Activated CD4-positive, alpha-beta memory T cell treated with anti-CD3 and anti-CD28 coated beads for 36 hours (primary cell): ENCODE measurements at regions not wholly inside any gene's neighbourhood (a gene's known extent, or its start where the extent isn't known, plus 50 kb on each side); places are given as distances from the start of the nearest gene placed in this dataset.
A peak's percentile ranks its signal among the peaks of the same experiment; 100 is the strongest.
"Not testable (repeated sequence)": the region's sequence is repeated elsewhere in the genome, so short reads cannot be mapped to it uniquely, and the experiment has no call there.

Experiments
- CTCF ChIA-PET: fragments of 350-600 bp; sonication (Branson Sonifier 250); formaldehyde crosslinking; loops from one replicate; lab custom pipeline; 2021; ENCODE audit warnings: antibody characterized with exemption, inconsistent platforms; lab: Charles Lee
- POLR2A ChIA-PET: fragments of 350-600 bp; sonication (Branson Sonifier 250); formaldehyde crosslinking; loops from one replicate; lab custom pipeline; 2021; ENCODE audit warnings: antibody characterized with exemption; lab: Charles Lee
- DNase-seq: peaks from one replicate; pipeline ENCODE4 v3.0.0-alpha.2; 2020
- H3K27ac Mint-ChIP-seq: one replicate; pipeline ENCODE4 v1.8.0; 2021; ENCODE audit warnings: mixed read lengths
- H3K27me3 Mint-ChIP-seq: one replicate; pipeline ENCODE4 v1.8.0; 2021; ENCODE audit warnings: mixed read lengths
- H3K36me3 Mint-ChIP-seq: one replicate; pipeline ENCODE4 v1.8.0; 2021; ENCODE audit warnings: mixed read lengths
- H3K4me1 Mint-ChIP-seq: one replicate; pipeline ENCODE4 v1.8.0; 2021; ENCODE audit warnings: low read depth, mixed read lengths
- H3K4me3 Mint-ChIP-seq: one replicate; pipeline ENCODE4 v1.8.0; 2021; ENCODE audit warnings: mild to moderate bottlenecking, mixed read lengths
- H3K9me3 Mint-ChIP-seq: one replicate; pipeline ENCODE4 v1.8.0; 2021; ENCODE audit warnings: mixed read lengths
- intact Hi-C: fragments of 100-400 bp; cut with micrococcal nuclease; formaldehyde crosslinking; loops from one replicate; pipeline ENCODE4 v1.15.1; 2023

GRCh38 chr15:38626443-38627050 is 61.9 kb upstream of the RASGRP1 start:
- intact Hi-C loops: no loop called here

DNA sequence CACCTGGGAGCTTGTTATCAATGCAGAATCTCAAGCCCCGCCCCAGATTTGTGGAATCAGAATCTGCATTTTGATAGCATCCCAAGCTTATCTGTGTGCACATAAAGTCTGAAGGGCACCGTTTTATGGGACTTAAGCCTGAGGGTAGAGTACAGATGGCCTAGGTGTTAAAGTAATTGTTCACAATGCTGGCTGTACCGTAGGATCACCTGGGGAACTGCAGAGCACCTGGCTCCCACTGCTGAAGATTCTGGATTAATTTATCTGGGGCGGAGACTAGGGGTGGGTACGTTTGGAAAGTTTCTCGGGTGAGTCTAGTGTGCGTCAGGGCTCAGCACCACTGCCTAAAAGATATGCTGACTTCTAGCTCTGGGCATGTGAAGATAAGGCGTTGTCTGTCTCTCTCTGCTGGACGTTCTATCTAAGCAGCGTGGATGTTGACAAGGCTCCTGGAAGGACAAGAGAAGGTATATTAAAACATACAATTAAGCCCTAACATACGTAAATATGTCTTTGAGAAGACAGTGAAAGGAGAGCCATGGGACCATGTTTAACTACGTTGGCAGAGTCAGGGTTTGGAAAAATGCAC is 63.2 kb upstream of the RASGRP1 start:
- Mint-ChIP-seq H3K9me3 (no peaks in the 10 kb centered on the region), H3K27me3 (no peaks in the 10 kb centered on the region), H3K27ac (no peak overlapping the region), H3K4me1 (peaks cover 58% of the 10 kb centered on the region), H3K36me3 (no peaks in the 10 kb centered on the region), H3K4me3 (no peak overlapping the region)
- DNase-seq: no peak
- ChIA-PET POLR2A (interaction anchor here (2.5 kb wide), 1 partner anchor 15 kb away, joined by 13 read pairs; no protein-coding TSS in a partner anchor), CTCF (interaction anchor here (1.4 to 3.0 kb wide), 2 partner anchors 56 to 64 kb away, joined by 5 to 11 read pairs; partner anchors contain the start of gene RASGRP1)
- intact Hi-C loops: no loop called here

More at GRCh38 chr15:38626443-38627050, 61.9 kb upstream of the RASGRP1 start:
- Mint-ChIP-seq H3K4me1 (peaks cover 48% of the 10 kb centered on the region), H3K4me3 (no peak overlapping the region), H3K9me3 (no peaks in the 10 kb centered on the region), H3K36me3 (no peaks in the 10 kb centered on the region), H3K27me3 (no peaks in the 10 kb centered on the region), H3K27ac (no peak overlapping the region)
- POLR2A ChIA-PET: interaction anchor here (0.9 to 2.5 kb wide), 5 partner anchors 14 to 63 kb away, joined by 3 to 13 read pairs (median 5); partner anchors contain the start of gene RASGRP1
- DNase-seq: no peak
- CTCF ChIA-PET: interaction anchor here (0.8 to 3.0 kb wide), 6 partner anchors 14 to 73 kb away, joined by 3 to 11 read pairs (median 4); partner anchors contain the start of gene RASGRP1

- intact Hi-C loops: loop anchor here (1.0 to 2.0 kb wide), 3 partner anchors 19 to 40 kb away; no protein-coding TSS in a partner anchor
- H3K4me3 Mint-ChIP-seq: no peak overlapping the region
Observed at GRCh38 chr15:38631119-38632075, 66.8 kb upstream of the RASGRP1 start.

GRCh38 chr15:38635170-38635569 is 70.6 kb upstream of the RASGRP1 start:
- DNase-seq: no peak
- CTCF ChIA-PET: no interaction called here
- Mint-ChIP-seq H3K27ac (no peak overlapping the region), H3K27me3 (no peaks in the 10 kb centered on the region), H3K4me3 (no peak overlapping the region), H3K36me3 (no peaks in the 10 kb centered on the region), H3K9me3 (no peaks in the 10 kb centered on the region), H3K4me1 (peaks cover 52% of the 10 kb centered on the region)
- POLR2A ChIA-PET: interaction anchor here (1.7 kb wide), 1 partner anchor 17 kb away, joined by 3 read pairs; no protein-coding TSS in a partner anchor
- intact Hi-C loops: no loop called here

More at GRCh38 chr15:38631119-38632075, 66.8 kb upstream of the RASGRP1 start:
- H3K4me1 Mint-ChIP-seq: peaks cover 39% of the 10 kb centered on the region
- H3K27ac Mint-ChIP-seq: peak overlapping the region; percentile 87
- H3K27me3 Mint-ChIP-seq: no peaks in the 10 kb centered on the region
- CTCF ChIA-PET: interaction anchor here (0.9 to 2.9 kb wide), 6 partner anchors 16 to 68 kb away, joined by 3 to 17 read pairs (median 6); partner anchors contain the start of gene RASGRP1
- H3K9me3 Mint-ChIP-seq: no peaks in the 10 kb centered on the region
- DNase-seq: no peak
- H3K36me3 Mint-ChIP-seq: no peaks in the 10 kb centered on the region
- POLR2A ChIA-PET: interaction anchor here (1.0 to 3.6 kb wide), 10 partner anchors 9 to 71 kb away, joined by 3 to 25 read pairs (median 6); partner anchors contain the start of gene RASGRP1

DNA sequence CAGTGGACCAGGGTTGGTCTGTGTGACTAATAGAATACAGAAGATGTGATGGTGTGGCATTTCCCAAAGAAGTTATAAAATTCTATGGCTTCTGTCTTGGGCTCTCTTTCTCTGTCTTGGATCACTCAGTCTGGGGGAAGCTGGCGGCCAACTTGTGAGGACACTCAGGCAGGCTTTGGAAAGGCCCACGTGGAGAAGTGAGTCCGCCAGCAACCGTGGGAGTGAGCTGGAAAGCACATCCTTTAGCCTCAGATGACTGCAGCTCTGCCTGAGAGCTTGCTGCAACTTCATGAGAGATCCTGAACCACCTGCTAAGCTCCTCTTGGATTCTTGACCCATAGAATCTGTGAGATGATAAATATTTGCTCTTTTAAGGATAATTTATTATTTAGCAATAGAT is 72.0 kb upstream of the RASGRP1 start:
- H3K4me3 Mint-ChIP-seq: no peak overlapping the region
- H3K27ac Mint-ChIP-seq: no peak overlapping the region
- intact Hi-C loops: no loop called here
- ChIA-PET CTCF (no interaction called here), POLR2A (no interaction called here)
- no peak for DNase-seq
- no peaks in the 10 kb centered on the region for H3K27me3 Mint-ChIP-seq
- H3K4me1 Mint-ChIP-seq: peaks cover 38% of the 10 kb centered on the region
- no peaks in the 10 kb centered on the region for H3K36me3 Mint-ChIP-seq
- H3K9me3 Mint-ChIP-seq: no peaks in the 10 kb centered on the region

GRCh38 chr15:38638126-38638525 is 73.5 kb upstream of the RASGRP1 start:
- H3K27me3 Mint-ChIP-seq: no peaks in the 10 kb centered on the region
- no peaks in the 10 kb centered on the region for H3K36me3 Mint-ChIP-seq
- H3K4me3 Mint-ChIP-seq: no peak overlapping the region
- H3K9me3 Mint-ChIP-seq: no peaks in the 10 kb centered on the region
- H3K27ac Mint-ChIP-seq: no peak overlapping the region
- intact Hi-C loops: no loop called here
- no peak for DNase-seq
- POLR2A ChIA-PET: no interaction called here
- peaks cover 37% of the 10 kb centered on the region for H3K4me1 Mint-ChIP-seq
- CTCF ChIA-PET: no interaction called here

DNA sequence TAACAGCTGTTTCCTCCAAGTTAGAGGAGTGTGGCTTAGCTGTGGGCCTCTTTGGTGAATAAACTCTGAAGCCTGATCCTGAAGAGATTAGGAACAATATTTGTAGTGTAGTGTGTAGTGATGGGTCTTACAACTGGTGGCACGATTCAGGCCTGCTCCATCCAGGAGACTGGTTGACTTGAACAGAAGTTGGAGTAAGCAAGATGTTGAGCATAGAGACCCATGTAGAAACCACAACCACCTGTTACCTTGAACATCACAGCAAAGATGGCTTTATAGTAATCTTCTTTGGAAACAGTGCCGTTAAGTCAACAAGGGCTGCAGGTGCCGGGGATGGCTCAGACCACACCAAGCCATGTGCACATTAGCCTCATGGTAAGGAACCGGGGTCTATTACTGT is 74.2 kb upstream of the RASGRP1 start:
- peaks cover 42% of the 10 kb centered on the region for H3K4me1 Mint-ChIP-seq
- intact Hi-C loops: no loop called here
- H3K4me3 Mint-ChIP-seq: no peak overlapping the region
- no peaks in the 10 kb centered on the region for H3K9me3 Mint-ChIP-seq
- DNase-seq: no peak
- ChIA-PET CTCF (no interaction called here), POLR2A (no interaction called here)
- H3K27ac Mint-ChIP-seq: no peak overlapping the region
- no peaks in the 10 kb centered on the region for H3K36me3 Mint-ChIP-seq
- H3K27me3 Mint-ChIP-seq: no peaks in the 10 kb centered on the region

- Mint-ChIP-seq H3K27me3 (no peaks in the 10 kb centered on the region), H3K4me3 (no peak overlapping the region), H3K9me3 (no peaks in the 10 kb centered on the region), H3K4me1 (peaks cover 54% of the 10 kb centered on the region), H3K27ac (peak overlapping the region; percentile 26), H3K36me3 (peaks cover 1% of the 10 kb centered on the region)
- ChIA-PET POLR2A (interaction anchor here (1.3 kb wide), 1 partner anchor 79 kb away, joined by 3 read pairs; no protein-coding TSS in a partner anchor), CTCF (interaction anchor here (1.5 kb wide), 1 partner anchor 47 kb away, joined by 3 read pairs; no protein-coding TSS in a partner anchor)
- no peak for DNase-seq
- intact Hi-C loops: no loop called here
Observed at GRCh38 chr15:38642689-38643270, 78.2 kb upstream of the RASGRP1 start.

DNA sequence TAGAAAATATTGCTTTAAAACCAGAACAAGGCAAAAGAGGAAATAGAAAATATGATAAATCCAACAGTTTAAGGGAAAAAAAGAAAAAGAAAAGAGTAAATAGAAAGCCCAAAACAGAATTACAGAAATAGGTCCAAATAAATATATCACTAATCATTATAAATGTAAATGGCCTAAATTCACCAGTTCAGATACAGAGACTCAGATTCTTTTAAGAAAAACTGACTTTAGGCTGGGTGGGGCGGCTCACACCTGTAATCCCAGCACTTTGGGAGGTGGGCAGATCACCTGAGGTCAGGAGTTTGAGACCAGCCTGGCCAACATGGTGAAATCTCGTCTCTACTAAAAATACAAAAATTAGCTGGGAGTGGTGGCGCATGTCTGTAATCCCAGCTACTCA is 79.7 kb upstream of the RASGRP1 start:
- H3K27me3 Mint-ChIP-seq, POLR2A ChIA-PET, CTCF ChIA-PET, DNase-seq, H3K27ac Mint-ChIP-seq, H3K36me3 Mint-ChIP-seq, intact Hi-C loops, H3K9me3 Mint-ChIP-seq, H3K4me3 Mint-ChIP-seq: not testable (repeated sequence)
- H3K4me1 Mint-ChIP-seq: peaks cover 51% of the 10 kb centered on the region

DNA sequence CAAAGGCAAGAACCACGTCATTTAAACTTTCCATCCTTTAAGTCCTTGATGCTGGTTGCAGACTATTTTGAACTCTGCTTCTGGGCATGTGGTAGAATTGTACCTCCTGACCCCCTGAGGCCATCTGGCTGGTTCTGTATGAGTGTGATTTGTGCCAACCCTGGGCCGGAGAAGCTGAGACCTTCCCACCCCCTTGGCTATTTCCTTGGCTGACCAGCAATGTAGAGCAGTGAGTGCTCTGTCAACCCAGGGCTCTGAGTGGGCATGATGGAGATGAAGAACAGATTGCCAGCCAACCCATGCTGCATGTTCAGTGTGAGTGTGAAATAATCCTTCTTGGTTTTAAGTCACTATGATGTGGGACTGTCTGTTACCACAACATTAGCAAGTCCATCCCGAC is 82.1 kb upstream of the RASGRP1 start:
- H3K9me3 Mint-ChIP-seq: peaks cover 12% of the 10 kb centered on the region
- no peak for DNase-seq
- peak overlapping the region; percentile 66 for H3K27ac Mint-ChIP-seq
- peaks cover 69% of the 10 kb centered on the region for H3K4me1 Mint-ChIP-seq
- intact Hi-C loops: no loop called here
- no peak overlapping the region for H3K4me3 Mint-ChIP-seq
- H3K36me3 Mint-ChIP-seq: peaks cover 3% of the 10 kb centered on the region
- no peaks in the 10 kb centered on the region for H3K27me3 Mint-ChIP-seq
- ChIA-PET POLR2A (no interaction called here), CTCF (interaction anchor here (1.0 to 4.6 kb wide), 4 partner anchors 13 to 83 kb away, joined by 4 to 24 read pairs (median 8); partner anchors contain the start of gene RASGRP1)

- Mint-ChIP-seq H3K9me3 (peaks cover 12% of the 10 kb centered on the region), H3K36me3 (peaks cover 3% of the 10 kb centered on the region), H3K27ac (no peak overlapping the region), H3K4me3 (no peak overlapping the region), H3K4me1 (peaks cover 74% of the 10 kb centered on the region), H3K27me3 (no peaks in the 10 kb centered on the region)
- no peak for DNase-seq
- ChIA-PET POLR2A (interaction anchor here (1.3 kb wide), 1 partner anchor 84 kb away, joined by 4 read pairs; the partner anchor contains the start of gene RASGRP1), CTCF (interaction anchor here (0.6 to 4.6 kb wide), 9 partner anchors 12 to 211 kb away, joined by 3 to 24 read pairs (median 4); partner anchors contain the start of gene RASGRP1)
- intact Hi-C loops: no loop called here
Observed at GRCh38 chr15:38647683-38648082, 83.1 kb upstream of the RASGRP1 start.
